CD4-positive, alpha-beta T cell treated with Interleukin-2 at 100 ng/mL for 4 hours (primary cell): ENCODE measurements at regions not wholly inside any gene's neighbourhood (a gene's known extent, or its start where the extent isn't known, plus 50 kb on each side); places are given as distances from the start of the nearest gene placed in this dataset.

Source experiments
- DNase-seq: peaks from one replicate; pipeline ENCODE4 v3.0.0-alpha.2; 2020; ENCODE audit warnings: low spot score

GRCh38 chr5:4387290-4387689 lies 752.8 kb upstream of the ADAMTS16 start:
- no peak for DNase-seq

GRCh38 chr5:4395752-4396151 lies 744.4 kb upstream of the ADAMTS16 start:
- no peak for DNase-seq

- no peak for DNase-seq
These were observed 734.4 kb upstream of the ADAMTS16 start for GRCh38 chr5:4405614-4406219.

DNA sequence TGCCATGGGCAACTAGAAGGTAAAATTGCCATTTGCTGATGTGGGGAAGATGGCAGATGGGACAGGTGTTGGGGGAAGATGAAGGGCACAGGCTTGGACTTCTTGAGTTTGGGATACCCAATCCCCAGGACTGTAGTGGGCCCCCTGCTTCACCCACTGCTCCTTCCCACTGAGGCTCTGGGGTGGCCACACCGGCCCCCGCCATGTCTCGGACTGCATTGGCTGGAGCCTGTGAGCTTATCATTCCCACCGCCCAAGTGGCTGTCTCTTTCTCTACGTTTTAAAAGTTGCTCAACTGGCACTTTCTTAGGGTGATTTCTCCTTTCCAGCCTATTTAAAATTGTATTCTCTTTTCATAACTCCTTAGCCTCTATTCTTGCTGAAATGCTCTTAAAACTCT lies 730.0 kb upstream of the ADAMTS16 start:
- no peak for DNase-seq

GRCh38 chr5:4411664-4412063 lies 728.5 kb upstream of the ADAMTS16 start:
- DNase-seq, result no peak

- DNase-seq, result no peak
These were observed 726.1 kb upstream of the ADAMTS16 start for GRCh38 chr5:4413996-4414395.

DNA sequence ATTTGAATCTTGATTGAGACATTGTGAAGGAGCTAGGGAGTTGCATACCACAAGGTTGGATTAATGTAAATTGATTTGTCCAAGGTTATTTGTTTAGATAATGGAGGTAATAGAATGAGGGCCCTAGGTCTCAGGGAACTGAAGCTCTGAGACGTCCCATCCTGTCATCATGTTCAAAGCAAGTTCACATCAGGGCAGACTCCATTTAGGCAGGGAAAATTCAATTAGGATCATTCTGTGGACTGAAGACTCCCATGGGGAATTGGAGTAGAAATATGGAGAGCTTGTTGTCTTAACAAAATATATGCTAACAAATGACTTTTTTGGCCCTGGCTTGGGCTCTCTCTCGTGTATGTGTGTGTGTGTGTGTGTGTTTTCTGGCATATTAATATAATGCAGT lies 722.0 kb upstream of the ADAMTS16 start:
- DNase-seq, result no peak

GRCh38 chr5:4419281-4419680 lies 720.8 kb upstream of the ADAMTS16 start:
- no peak for DNase-seq

- DNase-seq, result no peak
These were observed 720.0 kb upstream of the ADAMTS16 start for GRCh38 chr5:4420177-4420576.

GRCh38 chr5:4420681-4421080 lies 719.4 kb upstream of the ADAMTS16 start:
- DNase-seq, result no peak

GRCh38 chr5:4422247-4422646 lies 717.9 kb upstream of the ADAMTS16 start:
- DNase-seq, result no peak

GRCh38 chr5:4424895-4425294 lies 715.2 kb upstream of the ADAMTS16 start:
- DNase-seq, result no peak

DNA sequence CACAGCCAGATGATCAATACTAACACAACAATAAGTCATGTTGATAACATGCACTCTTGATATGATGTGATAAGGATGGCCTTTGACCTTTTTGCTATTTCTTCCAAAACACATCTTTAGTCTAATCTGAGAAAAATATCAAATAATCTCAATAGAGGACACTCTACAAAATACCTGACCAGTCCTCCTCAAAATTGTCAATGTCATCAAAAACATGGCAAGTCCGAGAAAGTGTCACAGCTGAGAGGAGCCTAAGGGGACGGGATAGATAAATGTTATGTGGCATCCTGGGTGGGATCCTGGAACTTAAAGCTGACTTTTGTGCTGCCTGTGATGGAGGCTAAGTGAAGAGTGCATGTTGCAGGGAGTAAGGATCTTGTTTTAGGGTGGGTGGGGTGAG lies 699.6 kb upstream of the ADAMTS16 start:
- no peak for DNase-seq

- DNase-seq, result no peak
These were observed 697.9 kb upstream of the ADAMTS16 start for GRCh38 chr5:4442221-4442620.

DNA sequence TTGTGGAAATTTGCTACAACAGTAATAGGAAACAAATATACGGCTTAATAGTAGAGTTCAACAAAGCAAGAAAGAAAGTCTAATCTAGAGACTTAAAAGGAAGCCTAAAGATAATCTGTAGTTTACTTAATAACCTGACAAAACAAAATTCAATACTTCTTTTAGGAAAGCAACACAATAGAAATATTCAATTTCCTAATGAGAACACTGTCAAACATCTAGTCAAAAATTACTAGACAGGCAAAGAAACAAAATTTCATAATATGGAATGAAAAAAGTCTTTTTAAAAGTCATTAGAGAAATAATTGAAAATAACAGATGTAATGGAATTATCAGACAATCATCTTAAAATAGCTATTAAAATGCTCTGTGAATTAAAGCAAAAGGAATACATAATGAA lies 692.5 kb upstream of the ADAMTS16 start:
- DNase-seq, result no peak

DNA sequence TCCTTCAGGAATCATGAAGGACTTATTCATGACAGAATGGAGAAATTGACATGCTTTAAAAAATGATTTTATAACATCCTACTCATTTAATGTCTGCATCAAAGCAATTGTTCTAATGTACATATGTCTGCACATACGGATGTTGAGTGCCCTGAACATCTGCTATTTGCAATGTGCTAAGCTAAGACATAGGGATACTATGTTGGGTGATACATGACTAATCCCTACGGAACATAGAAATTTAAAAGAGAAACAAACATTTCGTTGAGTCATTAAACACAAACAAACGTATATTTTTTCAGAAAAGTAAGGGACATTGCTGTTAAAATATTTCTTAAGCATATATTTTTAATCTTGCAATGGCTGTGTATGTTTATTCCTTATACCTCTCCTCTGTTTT lies 686.5 kb upstream of the ADAMTS16 start:
- no peak for DNase-seq

GRCh38 chr5:4479426-4479825 lies 660.7 kb upstream of the ADAMTS16 start:
- no peak for DNase-seq

DNA sequence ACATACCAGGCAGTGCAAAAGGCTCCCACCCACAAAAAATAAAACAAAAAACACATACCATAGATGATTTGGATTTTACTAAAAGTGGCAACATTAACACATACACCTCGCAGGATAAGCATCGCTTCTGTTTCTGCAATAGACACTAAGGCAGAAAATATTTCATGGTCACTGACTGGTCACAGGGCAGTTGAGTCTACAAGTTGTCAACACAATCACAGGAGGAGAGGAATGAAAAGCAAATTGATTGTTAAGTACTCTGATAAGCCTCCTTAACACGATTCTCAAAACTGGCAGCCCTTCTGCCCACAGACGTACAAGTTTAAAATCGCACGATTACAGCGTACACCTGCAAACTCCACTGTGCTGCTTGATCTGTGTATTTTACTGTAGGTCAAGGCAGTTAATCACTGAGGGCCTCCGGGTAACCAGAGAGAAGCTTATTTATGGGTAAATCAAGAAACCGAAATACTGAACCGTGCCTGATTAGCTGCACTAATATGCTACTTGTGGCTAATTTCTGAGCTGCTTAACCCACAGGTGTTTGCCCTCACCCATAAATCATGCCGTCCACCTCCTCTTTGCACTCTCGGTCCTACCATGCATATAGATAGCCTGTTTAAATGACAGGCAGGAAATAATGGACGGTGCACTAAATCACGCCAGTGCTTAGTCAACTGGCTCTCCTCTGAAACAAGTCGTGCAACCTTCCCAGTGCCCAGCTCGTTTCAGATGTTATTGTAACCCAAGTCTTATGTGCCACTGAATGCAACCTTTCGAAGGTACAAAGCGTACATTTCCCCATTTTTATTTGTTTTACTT lies 659.4 kb upstream of the ADAMTS16 start:
- DNase-seq, result no peak

- no peak for DNase-seq
These were observed 652.5 kb upstream of the ADAMTS16 start for GRCh38 chr5:4487581-4487980.

GRCh38 chr5:4511996-4512656 lies 628.0 kb upstream of the ADAMTS16 start:
- no peak for DNase-seq

GRCh38 chr5:4513381-4513780 lies 626.7 kb upstream of the ADAMTS16 start:
- no peak for DNase-seq

DNA sequence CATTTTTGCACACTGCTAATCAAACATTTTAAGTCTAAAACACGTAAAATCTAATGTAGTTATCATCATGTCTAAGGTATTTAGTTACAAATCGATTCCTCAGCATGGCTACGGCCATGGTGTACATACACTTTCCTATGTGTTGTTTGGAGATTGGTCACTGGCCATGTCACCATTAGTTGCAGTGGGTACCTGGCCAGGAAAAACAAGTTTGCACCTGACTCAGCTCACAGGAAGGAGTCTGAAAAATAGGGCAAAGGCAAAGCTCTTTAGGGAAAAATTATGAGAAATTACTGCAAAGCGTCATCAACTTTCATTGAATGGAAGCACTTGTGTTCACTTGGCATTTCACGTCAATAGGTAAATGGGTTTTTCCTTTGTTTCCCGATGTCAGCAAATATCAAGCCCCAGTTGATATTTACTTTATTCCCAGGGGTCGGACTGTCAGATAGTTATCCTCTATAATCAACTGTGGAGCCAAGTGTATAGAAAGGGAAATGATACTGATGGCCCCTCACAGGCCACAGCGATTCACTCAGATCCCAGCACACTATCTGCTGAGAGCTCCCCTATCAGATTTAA lies 626.0 kb upstream of the ADAMTS16 start:
- DNase-seq, result no peak
